ENCODE measurements at regions not wholly inside any gene's neighbourhood (a gene's known extent, or its start where the extent isn't known, plus 50 kb on each side); places are given as distances from the start of the nearest gene placed in this dataset.

DNA sequence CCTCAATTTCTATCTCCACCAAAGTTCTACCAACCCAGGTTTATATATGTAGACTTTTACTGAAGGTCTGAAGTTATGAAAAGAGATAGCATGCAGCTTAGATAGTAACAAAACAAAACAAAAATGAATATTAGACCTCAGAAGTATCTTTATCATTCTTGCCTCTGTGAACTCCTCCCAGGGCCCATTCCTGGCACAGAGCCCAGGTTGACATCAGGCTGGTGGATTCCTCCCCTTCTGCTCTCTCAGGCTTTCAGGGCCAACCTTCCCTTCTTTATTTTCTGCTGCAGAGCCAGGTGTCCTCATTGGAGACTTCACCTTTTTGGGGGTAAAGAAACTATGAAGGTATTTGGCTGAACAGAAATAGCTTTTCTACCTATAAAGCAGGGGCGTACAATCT, 112.8 kb upstream of the PITX2 start:
- no peak overlapping the region for H3K4me3 ChIP-seq (ENCODE audit: low read depth, low read length)
- TF ChIP-seq, protein P1, sequence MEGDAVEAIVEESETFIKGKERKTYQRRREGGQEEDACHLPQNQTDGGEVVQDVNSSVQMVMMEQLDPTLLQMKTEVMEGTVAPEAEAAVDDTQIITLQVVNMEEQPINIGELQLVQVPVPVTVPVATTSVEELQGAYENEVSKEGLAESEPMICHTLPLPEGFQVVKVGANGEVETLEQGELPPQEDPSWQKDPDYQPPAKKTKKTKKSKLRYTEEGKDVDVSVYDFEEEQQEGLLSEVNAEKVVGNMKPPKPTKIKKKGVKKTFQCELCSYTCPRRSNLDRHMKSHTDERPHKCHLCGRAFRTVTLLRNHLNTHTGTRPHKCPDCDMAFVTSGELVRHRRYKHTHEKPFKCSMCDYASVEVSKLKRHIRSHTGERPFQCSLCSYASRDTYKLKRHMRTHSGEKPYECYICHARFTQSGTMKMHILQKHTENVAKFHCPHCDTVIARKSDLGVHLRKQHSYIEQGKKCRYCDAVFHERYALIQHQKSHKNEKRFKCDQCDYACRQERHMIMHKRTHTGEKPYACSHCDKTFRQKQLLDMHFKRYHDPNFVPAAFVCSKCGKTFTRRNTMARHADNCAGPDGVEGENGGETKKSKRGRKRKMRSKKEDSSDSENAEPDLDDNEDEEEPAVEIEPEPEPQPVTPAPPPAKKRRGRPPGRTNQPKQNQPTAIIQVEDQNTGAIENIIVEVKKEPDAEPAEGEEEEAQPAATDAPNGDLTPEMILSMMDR (IDR thresholded peaks at IDR 0.05; ENCODE audit: low read depth, low read length) = no peak

DNA sequence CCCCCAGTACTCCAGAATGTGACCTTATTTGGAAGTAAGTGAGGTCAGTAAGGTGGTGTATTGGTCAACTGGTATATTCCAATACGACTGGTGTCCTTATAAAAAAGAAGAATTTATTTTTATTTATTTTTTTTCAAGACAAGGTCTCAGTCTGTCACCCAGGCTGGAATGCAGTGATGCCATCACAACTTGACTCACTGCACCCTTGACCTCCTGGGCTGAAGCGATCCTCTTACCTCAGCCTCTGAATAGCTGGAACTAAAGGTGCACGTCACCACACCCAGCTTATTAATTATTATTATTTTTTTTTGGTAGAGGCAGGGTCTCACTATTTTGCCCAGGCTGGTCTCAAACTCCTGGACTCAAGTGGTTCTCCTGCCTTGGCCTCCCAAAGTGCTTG, 115.1 kb upstream of the PITX2 start:
- TF ChIP-seq, protein P1 (IDR thresholded peaks at IDR 0.05; ENCODE audit: low read depth, low read length) = no peak
- no peak overlapping the region for H3K4me3 ChIP-seq (ENCODE audit: low read depth, low read length)

DNA sequence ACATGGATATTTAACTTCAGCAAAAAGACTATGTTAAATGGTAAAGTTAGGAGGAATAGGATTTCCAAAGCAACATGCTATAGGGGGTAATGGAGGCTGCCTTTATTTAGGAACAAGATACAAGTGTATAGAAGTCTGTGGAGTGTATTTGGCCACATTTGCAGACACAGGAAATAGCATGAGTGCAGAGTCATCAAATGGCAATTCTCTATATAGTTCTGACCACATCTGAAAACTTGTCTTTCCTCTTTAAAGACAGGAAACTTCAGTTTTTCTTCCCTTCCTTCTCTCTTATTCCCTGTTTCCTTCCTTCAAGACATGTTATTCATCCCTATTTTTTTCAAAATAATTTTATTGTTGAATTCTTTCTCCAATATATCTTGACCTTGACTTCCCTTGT, 119.3 kb upstream of the PITX2 start:
- TF ChIP-seq, protein P1 (IDR thresholded peaks at IDR 0.05; ENCODE audit: low read depth, low read length) = no peak
- no peak overlapping the region for H3K4me3 ChIP-seq (ENCODE audit: low read depth, low read length)

DNA sequence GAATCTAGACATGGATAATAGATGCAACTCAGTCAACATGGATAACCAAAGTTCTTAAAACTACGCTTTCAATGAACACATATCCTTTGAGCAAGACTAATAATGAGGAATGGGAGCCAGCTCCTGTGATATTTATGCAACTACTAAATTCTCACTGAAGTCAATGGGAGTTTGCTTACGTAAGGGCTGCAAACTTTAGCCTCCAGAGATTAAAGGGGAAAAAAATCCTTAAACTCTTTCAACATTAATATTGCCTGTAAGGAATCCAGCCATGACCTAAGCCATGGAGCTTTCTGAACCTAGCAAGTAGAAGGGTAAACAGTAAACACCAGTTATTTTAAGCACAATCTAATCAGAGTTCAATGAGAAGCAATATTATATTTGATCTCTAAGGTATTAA, 125.2 kb upstream of the PITX2 start:
- TF ChIP-seq, protein P1 (IDR thresholded peaks at IDR 0.05; ENCODE audit: low read depth, low read length) = no peak
- H3K4me3 ChIP-seq (ENCODE audit: low read depth, low read length) = no peak overlapping the region

DNA sequence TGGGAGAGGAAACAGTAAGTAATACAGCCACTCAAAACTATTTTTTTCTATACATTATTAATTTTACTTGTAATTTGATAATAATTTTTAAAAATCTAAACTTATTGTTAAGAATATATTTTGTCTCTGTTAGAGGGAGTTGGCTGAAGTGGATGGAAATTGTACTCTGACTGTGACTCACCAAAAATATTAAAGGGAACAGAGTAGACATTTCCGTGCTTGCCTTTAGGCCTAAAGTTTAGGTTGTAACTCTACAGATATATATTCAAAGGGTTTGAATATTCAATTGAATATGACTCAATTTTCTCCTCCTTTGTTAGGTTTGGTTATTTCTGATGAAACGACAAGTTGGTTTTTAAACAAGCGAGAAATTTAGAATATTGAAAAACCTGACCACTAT, 128.3 kb upstream of the PITX2 start:
- no peak overlapping the region for H3K4me3 ChIP-seq (ENCODE audit: low read depth, low read length)
- TF ChIP-seq, protein P1 (IDR thresholded peaks at IDR 0.05; ENCODE audit: low read depth, low read length) = no peak

DNA sequence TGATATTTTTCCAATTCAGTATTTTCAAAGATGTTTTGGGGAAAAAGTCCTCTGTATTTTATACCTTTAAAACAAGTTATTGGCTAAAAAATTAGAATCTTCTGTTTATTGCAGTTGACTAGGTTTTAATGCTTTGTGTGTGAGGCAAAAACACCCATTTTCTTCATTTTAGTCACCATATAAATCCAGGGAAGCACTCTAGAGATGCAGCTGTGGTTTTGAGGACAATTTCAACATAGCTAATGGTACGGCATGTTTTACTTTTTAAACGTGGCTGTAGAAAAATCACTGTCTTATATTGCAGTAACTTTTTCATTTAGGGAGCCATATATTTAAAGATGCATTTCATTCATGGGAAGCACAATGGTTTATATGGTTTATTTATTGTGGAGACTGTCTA, 129.1 kb upstream of the PITX2 start:
- no peak overlapping the region for H3K4me3 ChIP-seq (ENCODE audit: low read depth, low read length)
- TF ChIP-seq, protein P1 (IDR thresholded peaks at IDR 0.05; ENCODE audit: low read depth, low read length) = no peak

DNA sequence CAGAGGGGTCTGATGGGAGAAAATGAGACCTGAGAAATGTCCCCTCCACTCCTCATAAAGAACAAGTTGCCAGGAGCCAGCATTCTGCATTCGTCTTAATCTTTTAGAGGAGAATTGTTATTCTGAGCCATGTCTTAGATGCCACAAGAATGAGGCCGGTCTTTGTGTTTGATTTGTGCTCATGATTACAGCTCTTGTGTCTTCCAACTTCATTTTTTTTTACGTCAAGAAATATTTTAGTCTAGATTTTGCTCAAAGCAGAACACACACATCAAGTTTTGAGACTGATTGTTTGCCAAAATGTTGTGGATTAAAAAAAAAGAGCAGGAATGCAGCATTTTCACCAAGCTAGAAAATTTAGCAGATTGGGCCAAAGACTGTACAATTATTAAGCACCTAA, 130.6 kb upstream of the PITX2 start:
- H3K4me3 ChIP-seq (ENCODE audit: low read depth, low read length) = no peak overlapping the region
- TF ChIP-seq, protein P1 (IDR thresholded peaks at IDR 0.05; ENCODE audit: low read depth, low read length) = no peak
